DND-41 (cell line): ENCODE measurements at regions not wholly inside any gene's neighbourhood (a gene's known extent, or its start where the extent isn't known, plus 50 kb on each side); places are given as distances from the start of the nearest gene placed in this dataset.

Experiments used
- ATAC-seq: fragments of 200-7000 bp; cut with Tn5 transposase; 3 replicates; pipeline ENCODE4 v1.9.1; 2021; ENCODE audit warnings: low read depth; ENCODE audit not compliant: insufficient read depth
- DNase-seq: peaks from one replicate; pipeline ENCODE4 v3.0.0-alpha.2; 2020
- H2AFZ ChIP-seq: 2 replicates; pipeline ENCODE4 v1.6.0; 2012; ENCODE audit warnings: low read depth, low read length
- H3K27ac ChIP-seq: 2 replicates; pipeline ENCODE4 v1.5.1; 2012; ENCODE audit warnings: low read length, inconsistent platforms
- H3K27me3 ChIP-seq: fragments of 200-600 bp; sonication (generic); 2 replicates; pipeline ENCODE4 v1.6.0; 2012; ENCODE audit warnings: low read length, mild to moderate bottlenecking, inconsistent platforms; ENCODE audit not compliant: insufficient read depth, poor library complexity
- H3K36me3 ChIP-seq: 2 replicates; pipeline ENCODE4 v1.5.1; 2012; ENCODE audit warnings: low read length, inconsistent platforms; ENCODE audit not compliant: insufficient read depth
- H3K4me1 ChIP-seq: 2 replicates; pipeline ENCODE4 v1.5.1; 2012; ENCODE audit warnings: mild to moderate bottlenecking, low read length; ENCODE audit not compliant: insufficient read depth
- H3K4me2 ChIP-seq: 2 replicates; pipeline ENCODE4 v1.6.0; 2012; ENCODE audit warnings: mild to moderate bottlenecking, moderate library complexity, low read length, inconsistent platforms; ENCODE audit not compliant: insufficient read depth
- H3K4me3 ChIP-seq, 2 experiments: fragments of 200-600 bp in 1 of 2; shearing (Covaris generic) in 1 of 2; 2 replicates each; pipeline ENCODE4 v1.5.1; 2012 to 2016; ENCODE audit warnings: inconsistent platforms in 2 of 2, low read length in 2 of 2, mild to moderate bottlenecking in 2 of 2, low read depth in 1 of 2, moderate library complexity in 1 of 2
- H3K79me2 ChIP-seq: 2 replicates; pipeline ENCODE4 v1.6.0; 2012; ENCODE audit warnings: low read length, inconsistent platforms; ENCODE audit not compliant: insufficient read depth
- H3K9ac ChIP-seq: 2 replicates; pipeline ENCODE4 v1.6.0; 2012; ENCODE audit warnings: low read depth, mild to moderate bottlenecking, inconsistent platforms, low read length, moderate library complexity
- H3K9me3 ChIP-seq: 2 replicates; pipeline ENCODE4 v1.5.1; 2012; ENCODE audit warnings: low read length, moderate library complexity, mild to moderate bottlenecking, inconsistent platforms; ENCODE audit not compliant: insufficient read depth, severe bottlenecking
- H4K20me1 ChIP-seq: 2 replicates; pipeline ENCODE4 v1.6.0; 2012; ENCODE audit warnings: low read length; ENCODE audit not compliant: insufficient read depth
- EZH2 ChIP-seq: IDR thresholded peaks from 3 replicates; pipeline ENCODE4 v1.6.1; 2012; ENCODE audit warnings: borderline replicate concordance, low read depth, mild to moderate bottlenecking, moderate library complexity, low read length, inconsistent platforms; ENCODE audit not compliant: severe bottlenecking
- TF ChIP-seq, protein P1 (sequence below): IDR thresholded peaks from 2 replicates; pipeline ENCODE4 v1.5.1; 2012; ENCODE audit warnings: borderline replicate concordance, low read length, moderate library complexity, mild to moderate bottlenecking; ENCODE audit not compliant: poor library complexity, severe bottlenecking; ENCODE audit errors: extremely low read depth

GRCh38 chr11:116409238-116409637 is 363.5 kb downstream of the BUD13 start:
- H3K9me3 ChIP-seq = no peaks in the 10 kb centered on the region
- H3K27ac ChIP-seq = no peak overlapping the region
- 0 out of 2 replicates have a peak, but pooled peaks cover 2% of the 10 kb centered on the region for H4K20me1 ChIP-seq
- no peaks in the 10 kb centered on the region for H3K79me2 ChIP-seq
- H3K4me1 ChIP-seq = no peaks in the 10 kb centered on the region
- ATAC-seq (no peak), DNase-seq (no peak)
- no peaks in the 10 kb centered on the region for H3K36me3 ChIP-seq
- H3K4me3 ChIP-seq = no peak overlapping the region
- H3K27me3 ChIP-seq = peaks cover 9% of the 10 kb centered on the region
- no peak for TF ChIP-seq EZH2
- TF ChIP-seq, protein P1, sequence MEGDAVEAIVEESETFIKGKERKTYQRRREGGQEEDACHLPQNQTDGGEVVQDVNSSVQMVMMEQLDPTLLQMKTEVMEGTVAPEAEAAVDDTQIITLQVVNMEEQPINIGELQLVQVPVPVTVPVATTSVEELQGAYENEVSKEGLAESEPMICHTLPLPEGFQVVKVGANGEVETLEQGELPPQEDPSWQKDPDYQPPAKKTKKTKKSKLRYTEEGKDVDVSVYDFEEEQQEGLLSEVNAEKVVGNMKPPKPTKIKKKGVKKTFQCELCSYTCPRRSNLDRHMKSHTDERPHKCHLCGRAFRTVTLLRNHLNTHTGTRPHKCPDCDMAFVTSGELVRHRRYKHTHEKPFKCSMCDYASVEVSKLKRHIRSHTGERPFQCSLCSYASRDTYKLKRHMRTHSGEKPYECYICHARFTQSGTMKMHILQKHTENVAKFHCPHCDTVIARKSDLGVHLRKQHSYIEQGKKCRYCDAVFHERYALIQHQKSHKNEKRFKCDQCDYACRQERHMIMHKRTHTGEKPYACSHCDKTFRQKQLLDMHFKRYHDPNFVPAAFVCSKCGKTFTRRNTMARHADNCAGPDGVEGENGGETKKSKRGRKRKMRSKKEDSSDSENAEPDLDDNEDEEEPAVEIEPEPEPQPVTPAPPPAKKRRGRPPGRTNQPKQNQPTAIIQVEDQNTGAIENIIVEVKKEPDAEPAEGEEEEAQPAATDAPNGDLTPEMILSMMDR = no peak
- no peak overlapping the region for H2AFZ ChIP-seq
- no peak overlapping the region for H3K4me2 ChIP-seq
- H3K9ac ChIP-seq = no peak overlapping the region

DNA sequence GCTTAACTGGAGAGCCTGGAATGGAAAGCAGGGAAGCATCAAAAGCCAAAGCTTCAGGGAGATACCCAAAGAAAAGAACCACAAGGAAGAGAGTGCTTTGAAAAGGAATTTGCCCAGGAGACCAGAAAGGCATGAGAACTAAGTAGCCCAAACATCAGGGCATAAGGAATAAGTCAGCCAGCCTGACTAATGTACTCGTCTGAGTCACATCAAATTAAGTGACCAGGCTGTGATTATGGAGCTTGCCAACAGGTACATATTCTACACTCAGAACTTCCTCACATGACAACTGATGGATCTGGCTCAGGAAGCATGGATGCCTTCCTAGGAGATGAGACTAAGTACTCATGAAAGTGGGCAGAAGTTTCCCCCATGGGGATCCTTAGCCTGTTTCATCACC is 366.7 kb downstream of the BUD13 start:
- H3K79me2 ChIP-seq = no peaks in the 10 kb centered on the region
- no peaks in the 10 kb centered on the region for H4K20me1 ChIP-seq
- no peak overlapping the region for H2AFZ ChIP-seq
- DNase-seq (no peak), ATAC-seq (no peak)
- no peak overlapping the region for H3K4me3 ChIP-seq
- peaks cover 15% of the 10 kb centered on the region for H3K27me3 ChIP-seq
- H3K27ac ChIP-seq = no peak overlapping the region
- H3K4me1 ChIP-seq = no peaks in the 10 kb centered on the region
- H3K9ac ChIP-seq = no peak overlapping the region
- no peaks in the 10 kb centered on the region for H3K36me3 ChIP-seq
- no peak overlapping the region for H3K4me2 ChIP-seq
- TF ChIP-seq EZH2 = no peak
- TF ChIP-seq, protein P1 = no peak
- H3K9me3 ChIP-seq = no peaks in the 10 kb centered on the region

DNA sequence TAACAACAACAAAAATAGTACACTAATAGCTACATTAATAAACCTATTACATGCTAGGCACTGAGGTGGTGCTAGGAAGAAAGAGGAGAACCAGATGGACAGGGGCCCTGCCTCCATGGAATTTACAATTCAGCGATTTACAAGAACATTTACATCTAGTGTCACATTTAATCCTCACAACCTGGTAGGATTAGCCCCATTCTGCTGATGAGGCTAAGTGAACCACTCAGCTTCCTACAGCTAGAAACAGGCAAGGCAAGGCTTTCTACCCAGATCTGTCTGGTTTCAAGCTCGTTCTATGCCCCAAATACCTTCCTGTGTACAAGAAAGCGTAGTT is 368.4 kb downstream of the BUD13 start:
- H3K79me2 ChIP-seq = no peaks in the 10 kb centered on the region
- H3K27me3 ChIP-seq = peaks cover 15% of the 10 kb centered on the region
- no peak overlapping the region for H3K4me2 ChIP-seq
- no peaks in the 10 kb centered on the region for H4K20me1 ChIP-seq
- no peak overlapping the region for H3K4me3 ChIP-seq
- no peaks in the 10 kb centered on the region for H3K36me3 ChIP-seq
- no peak overlapping the region for H2AFZ ChIP-seq
- H3K9ac ChIP-seq = no peak overlapping the region
- ATAC-seq = no peak
- H3K4me1 ChIP-seq = no peaks in the 10 kb centered on the region
- no peak for TF ChIP-seq EZH2
- TF ChIP-seq, protein P1 = no peak
- H3K27ac ChIP-seq = no peak overlapping the region
- no peaks in the 10 kb centered on the region for H3K9me3 ChIP-seq
- DNase-seq = no peak

DNA sequence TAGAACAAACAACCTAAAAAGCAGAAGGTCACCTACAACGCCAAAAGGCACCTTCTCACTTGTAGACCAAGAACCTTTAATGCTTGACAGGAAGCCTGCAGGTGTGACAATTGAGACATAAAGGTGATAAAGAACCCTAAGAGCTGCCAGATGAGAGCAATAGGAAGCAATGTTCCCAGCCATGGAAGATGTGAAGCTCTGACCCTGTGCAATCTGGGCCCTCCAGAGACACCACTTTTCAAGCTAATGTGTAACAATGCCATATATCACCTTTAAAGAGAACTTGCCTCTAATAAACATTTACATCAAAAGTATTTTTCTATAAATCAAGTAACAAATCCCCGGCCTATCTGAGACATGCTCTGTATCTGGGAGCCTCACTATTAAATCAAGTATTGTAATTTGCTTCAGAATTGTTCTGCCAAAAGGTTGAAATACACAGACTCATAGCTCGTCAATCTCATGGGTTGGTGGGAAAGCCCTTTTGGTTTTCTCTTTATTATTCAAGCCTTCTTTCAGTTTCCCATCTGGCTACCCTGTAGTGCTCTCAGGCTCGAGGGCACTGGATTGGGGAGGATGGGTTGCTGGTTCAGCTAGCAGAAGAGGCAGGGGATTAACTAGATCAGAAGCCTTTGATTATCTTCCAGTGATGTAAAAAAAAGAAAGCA is 368.9 kb downstream of the BUD13 start:
- no peak for ATAC-seq
- DNase-seq = no peak
- Histone ChIP-seq H3K79me2 (no peaks in the 10 kb centered on the region), H2AFZ (no peak overlapping the region), H3K4me3 (no peak overlapping the region), H3K9ac (no peak overlapping the region), H3K36me3 (no peaks in the 10 kb centered on the region), H4K20me1 (no peaks in the 10 kb centered on the region), H3K4me1 (no peaks in the 10 kb centered on the region), H3K27ac (no peak overlapping the region), H3K27me3 (peaks cover 15% of the 10 kb centered on the region), H3K4me2 (no peak overlapping the region), H3K9me3 (no peaks in the 10 kb centered on the region)
- TF ChIP-seq, protein P1 = no peak
- no peak for TF ChIP-seq EZH2
